ENCODE measurements at regions not wholly inside any gene's neighbourhood (a gene's known extent, or its start where the extent isn't known, plus 50 kb on each side); places are given as distances from the start of the nearest gene placed in this dataset.
"Not testable (repeated sequence)": the region's sequence is repeated elsewhere in the genome, so short reads cannot be mapped to it uniquely, and the experiment has no call there.

GRCh38 chr7:32645255-32645654, 150.0 kb downstream of the AVL9 start:
- DNase-seq, result not testable (repeated sequence)

- no peak for DNase-seq
Measured at GRCh38 chr7:32643194-32643593, 147.9 kb downstream of the AVL9 start.

GRCh38 chr7:32639122-32639521, 143.8 kb downstream of the AVL9 start:
- no peak for DNase-seq

- DNase-seq, result not testable (repeated sequence)
Measured at GRCh38 chr7:32638479-32639121, 143.3 kb downstream of the AVL9 start.
